GM12875 (cell line): ENCODE measurements at regions not wholly inside any gene's neighbourhood (a gene's known extent, or its start where the extent isn't known, plus 50 kb on each side); places are given as distances from the start of the nearest gene placed in this dataset.

Source experiments
- H3K4me3 ChIP-seq: one replicate; pipeline ENCODE4 v1.5.1; 2011; ENCODE audit warnings: low read depth, low read length, control low read depth
- CTCF ChIP-seq: IDR thresholded peaks from 2 replicates; pipeline ENCODE4 v1.5.1; 2011; ENCODE audit warnings: low read depth, mild to moderate bottlenecking, control low read depth, inconsistent platforms, low read length, moderate library complexity, borderline replicate concordance; ENCODE audit not compliant: insufficient read depth

GRCh38 chr21:19695796-19696195 is 1292.2 kb upstream of the TMPRSS15 start:
- TF ChIP-seq CTCF = no peak
- H3K4me3 ChIP-seq = no peak overlapping the region

- no peak for TF ChIP-seq CTCF
- H3K4me3 ChIP-seq = no peak overlapping the region
These were observed 1296.9 kb upstream of the TMPRSS15 start for GRCh38 chr21:19700476-19700875.

GRCh38 chr21:19702726-19703125 is 1295.5 kb upstream of the NCAM2 start:
- no peak for TF ChIP-seq CTCF
- H3K4me3 ChIP-seq = no peak overlapping the region

GRCh38 chr21:19704832-19705231 is 1293.4 kb upstream of the NCAM2 start:
- TF ChIP-seq CTCF = no peak
- H3K4me3 ChIP-seq = no peak overlapping the region

GRCh38 chr21:19712441-19712840 is 1285.8 kb upstream of the NCAM2 start:
- TF ChIP-seq CTCF = no peak
- no peak overlapping the region for H3K4me3 ChIP-seq

GRCh38 chr21:19713313-19713712 is 1284.9 kb upstream of the NCAM2 start:
- no peak overlapping the region for H3K4me3 ChIP-seq
- TF ChIP-seq CTCF = no peak

GRCh38 chr21:19724081-19724480 is 1274.1 kb upstream of the NCAM2 start:
- TF ChIP-seq CTCF = no peak
- H3K4me3 ChIP-seq = no peak overlapping the region
